ENCODE measurements at regions not wholly inside any gene's neighbourhood (a gene's known extent, or its start where the extent isn't known, plus 50 kb on each side); places are given as distances from the start of the nearest gene placed in this dataset.

DNA sequence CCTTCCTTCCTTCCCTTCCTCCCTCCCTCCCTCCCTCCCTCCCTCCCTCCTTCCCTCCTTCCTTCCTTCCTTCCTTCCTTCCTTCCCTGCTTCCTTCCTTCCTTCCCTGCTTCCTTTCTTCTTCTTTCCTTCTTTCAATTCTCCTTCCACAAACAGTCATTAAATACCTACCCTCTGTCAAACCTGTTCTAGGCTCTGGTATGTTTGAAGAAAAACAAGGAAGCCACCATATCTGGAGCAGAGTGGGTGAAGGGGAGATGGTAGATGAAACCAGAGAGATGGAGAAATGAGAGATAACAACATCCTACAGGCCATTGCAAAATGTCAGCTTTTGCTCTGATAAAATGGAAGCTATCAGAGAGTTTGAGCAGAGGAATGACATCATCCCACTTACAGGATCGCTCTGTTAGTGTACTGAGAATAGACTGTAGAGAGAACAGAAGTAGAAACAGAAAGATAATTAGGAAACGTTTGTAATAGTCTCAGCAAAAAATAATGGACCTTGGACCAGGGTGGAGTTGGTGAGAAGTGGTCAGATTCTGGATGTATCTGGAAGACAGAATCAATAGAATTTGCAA lies 334.0 kb downstream of the STIM2 start:
- H3K4me3 ChIP-seq (ENCODE audit: low read depth, low read length): no peak overlapping the region
- TF ChIP-seq, protein P1, sequence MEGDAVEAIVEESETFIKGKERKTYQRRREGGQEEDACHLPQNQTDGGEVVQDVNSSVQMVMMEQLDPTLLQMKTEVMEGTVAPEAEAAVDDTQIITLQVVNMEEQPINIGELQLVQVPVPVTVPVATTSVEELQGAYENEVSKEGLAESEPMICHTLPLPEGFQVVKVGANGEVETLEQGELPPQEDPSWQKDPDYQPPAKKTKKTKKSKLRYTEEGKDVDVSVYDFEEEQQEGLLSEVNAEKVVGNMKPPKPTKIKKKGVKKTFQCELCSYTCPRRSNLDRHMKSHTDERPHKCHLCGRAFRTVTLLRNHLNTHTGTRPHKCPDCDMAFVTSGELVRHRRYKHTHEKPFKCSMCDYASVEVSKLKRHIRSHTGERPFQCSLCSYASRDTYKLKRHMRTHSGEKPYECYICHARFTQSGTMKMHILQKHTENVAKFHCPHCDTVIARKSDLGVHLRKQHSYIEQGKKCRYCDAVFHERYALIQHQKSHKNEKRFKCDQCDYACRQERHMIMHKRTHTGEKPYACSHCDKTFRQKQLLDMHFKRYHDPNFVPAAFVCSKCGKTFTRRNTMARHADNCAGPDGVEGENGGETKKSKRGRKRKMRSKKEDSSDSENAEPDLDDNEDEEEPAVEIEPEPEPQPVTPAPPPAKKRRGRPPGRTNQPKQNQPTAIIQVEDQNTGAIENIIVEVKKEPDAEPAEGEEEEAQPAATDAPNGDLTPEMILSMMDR (IDR thresholded peaks at IDR 0.05; ENCODE audit: low read depth, low read length): no peak

DNA sequence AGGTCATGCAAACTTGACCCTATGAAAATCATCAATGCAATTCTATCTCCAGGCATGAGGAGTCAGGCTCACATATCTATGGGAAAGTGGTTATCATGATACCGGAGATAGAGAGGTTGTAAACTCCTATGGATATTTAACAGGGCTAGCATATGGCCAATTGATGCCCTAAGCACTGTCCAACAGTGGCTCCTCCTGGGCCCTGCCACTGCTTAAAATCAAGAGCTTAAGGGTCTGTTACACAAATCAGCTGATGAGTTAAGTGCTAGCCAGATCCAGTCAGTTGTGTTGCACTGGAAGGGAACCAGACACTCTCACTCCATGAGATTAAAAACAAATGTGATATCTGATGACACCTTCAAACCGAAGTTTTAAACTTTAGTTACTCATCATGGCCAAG lies 337.6 kb downstream of the STIM2 start:
- no peak overlapping the region for H3K4me3 ChIP-seq (ENCODE audit: low read depth, low read length)
- TF ChIP-seq, protein P1 (IDR thresholded peaks at IDR 0.05; ENCODE audit: low read depth, low read length): no peak

DNA sequence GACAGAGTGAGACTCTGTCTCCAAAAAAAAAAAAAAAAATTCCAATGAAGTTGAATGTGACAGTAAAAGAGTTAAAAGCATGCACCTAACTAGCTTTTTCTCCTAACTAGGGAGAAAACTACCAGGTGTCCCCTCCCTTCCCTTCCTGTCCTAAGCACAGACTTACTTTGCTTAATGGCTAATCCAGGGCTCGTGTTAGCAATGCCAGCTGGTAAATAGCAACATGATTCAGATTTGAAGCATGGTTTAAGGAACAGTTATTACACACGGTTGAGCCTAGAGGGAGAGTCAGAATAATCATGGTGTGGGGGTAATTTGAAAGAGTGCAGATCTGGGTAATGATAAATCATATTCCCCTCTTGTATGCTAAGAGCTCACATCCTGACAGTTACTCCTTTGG lies 338.3 kb downstream of the STIM2 start:
- H3K4me3 ChIP-seq (ENCODE audit: low read depth, low read length): no peak overlapping the region
- TF ChIP-seq, protein P1 (IDR thresholded peaks at IDR 0.05; ENCODE audit: low read depth, low read length): no peak

DNA sequence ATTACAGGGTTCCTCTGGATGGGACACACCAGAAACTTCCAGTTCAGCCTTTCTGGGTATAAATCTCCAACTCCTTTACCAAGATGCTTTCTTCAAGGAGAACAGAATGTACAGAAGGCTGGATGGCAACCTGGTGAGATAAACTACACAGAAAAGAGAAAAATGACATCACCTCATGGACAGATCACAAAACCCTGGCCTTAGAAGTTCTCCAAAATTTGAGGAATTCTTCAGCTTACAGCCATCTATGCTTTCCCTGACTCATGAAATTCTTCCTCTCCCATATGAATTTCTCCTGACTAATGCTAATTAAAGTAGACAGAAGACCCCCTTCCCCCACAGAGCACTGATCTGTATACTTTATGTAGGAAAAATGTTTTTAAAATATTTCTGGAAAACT lies 345.4 kb downstream of the STIM2 start:
- no peak overlapping the region for H3K4me3 ChIP-seq (ENCODE audit: low read depth, low read length)

DNA sequence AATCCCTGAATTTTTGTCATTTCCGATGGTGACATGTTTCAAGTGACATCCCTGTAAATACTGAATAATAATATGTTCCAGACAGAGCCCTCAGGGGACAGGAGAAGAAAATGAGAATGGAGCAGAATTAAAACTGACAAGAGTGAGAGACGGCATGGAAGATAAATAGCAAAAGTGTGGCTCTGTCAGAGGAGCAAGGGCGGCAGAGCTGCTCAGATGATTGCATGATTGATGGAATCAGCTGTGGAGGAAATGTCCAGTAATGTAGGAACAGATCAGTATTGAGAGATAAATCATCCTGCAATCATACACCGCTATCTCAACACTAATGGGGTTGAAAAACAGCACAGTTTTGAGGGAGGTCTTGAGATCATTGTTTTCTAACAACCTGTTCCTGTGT lies 350.3 kb downstream of the STIM2 start:
- no peak overlapping the region for H3K4me3 ChIP-seq (ENCODE audit: low read depth, low read length)
- TF ChIP-seq, protein P1 (IDR thresholded peaks at IDR 0.05; ENCODE audit: low read depth, low read length): no peak

More for the DNA sequence above, 345.4 kb downstream of the STIM2 start:
- TF ChIP-seq, protein P1 (IDR thresholded peaks at IDR 0.05; ENCODE audit: low read depth, low read length): no peak

DNA sequence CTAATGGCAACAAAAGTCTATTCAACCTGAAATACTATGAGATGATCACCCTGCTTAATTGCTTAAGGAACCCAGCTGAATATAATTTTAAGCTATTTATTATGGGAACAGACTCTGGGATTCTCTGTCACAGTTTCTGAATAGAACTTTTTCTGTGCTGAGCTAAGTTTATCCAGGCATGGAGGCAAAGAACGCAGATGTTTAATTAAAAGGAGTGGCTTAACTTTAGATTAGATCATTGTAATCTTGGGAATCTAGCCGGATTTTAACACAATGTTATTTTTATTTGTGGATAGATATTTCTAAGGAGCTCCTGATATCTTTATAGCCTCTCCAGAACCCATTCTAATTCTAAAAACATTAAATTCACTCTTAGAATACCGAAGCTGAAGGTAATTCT lies 353.4 kb downstream of the STIM2 start:
- H3K4me3 ChIP-seq (ENCODE audit: low read depth, low read length): no peak overlapping the region
- TF ChIP-seq, protein P1 (IDR thresholded peaks at IDR 0.05; ENCODE audit: low read depth, low read length): no peak

DNA sequence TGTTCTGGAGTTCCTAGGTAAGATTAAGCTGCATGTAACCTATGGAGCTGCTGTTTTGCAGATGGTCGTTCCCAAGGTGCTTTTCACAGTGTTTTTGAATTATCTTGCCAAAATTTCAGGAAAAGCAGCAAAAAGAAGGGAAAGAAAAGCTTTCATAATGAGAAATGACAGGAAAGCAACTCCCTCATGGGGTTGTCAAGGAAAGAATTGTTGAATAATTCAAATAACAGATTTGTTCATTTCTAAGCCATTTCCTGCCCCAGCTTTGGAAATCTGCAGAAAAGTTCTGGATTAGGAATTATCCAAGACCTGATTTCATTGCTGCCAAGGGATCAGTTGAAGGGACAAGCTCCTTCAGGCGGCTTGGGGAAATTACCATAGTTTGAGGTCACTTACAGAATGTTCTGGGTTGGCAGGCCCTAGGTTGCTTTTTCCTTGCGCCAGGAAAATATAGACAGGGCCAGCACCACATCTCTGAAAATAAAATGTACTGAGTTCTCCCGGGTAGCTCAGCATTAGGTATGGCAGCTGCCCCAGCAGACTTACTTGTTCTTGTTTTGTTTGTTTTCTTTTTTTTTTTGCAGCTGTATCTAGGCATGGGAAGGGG lies 354.7 kb downstream of the STIM2 start:
- TF ChIP-seq, protein P1 (IDR thresholded peaks at IDR 0.05; ENCODE audit: low read depth, low read length): no peak
- no peak overlapping the region for H3K4me3 ChIP-seq (ENCODE audit: low read depth, low read length)

Measured in WI38 (cell line).